GM19240 (cell line): ENCODE measurements at regions not wholly inside any gene's neighbourhood (a gene's known extent, or its start where the extent isn't known, plus 50 kb on each side); places are given as distances from the start of the nearest gene placed in this dataset.

Source experiments
- DNase-seq: peaks from one replicate; pipeline ENCODE4 v3.0.0; 2011; ENCODE audit warnings: low spot score; ENCODE audit not compliant: insufficient read length

- no peak for DNase-seq
These were observed 186.0 kb downstream of the KIF20B start for GRCh38 chr10:89887406-89887805.

DNA sequence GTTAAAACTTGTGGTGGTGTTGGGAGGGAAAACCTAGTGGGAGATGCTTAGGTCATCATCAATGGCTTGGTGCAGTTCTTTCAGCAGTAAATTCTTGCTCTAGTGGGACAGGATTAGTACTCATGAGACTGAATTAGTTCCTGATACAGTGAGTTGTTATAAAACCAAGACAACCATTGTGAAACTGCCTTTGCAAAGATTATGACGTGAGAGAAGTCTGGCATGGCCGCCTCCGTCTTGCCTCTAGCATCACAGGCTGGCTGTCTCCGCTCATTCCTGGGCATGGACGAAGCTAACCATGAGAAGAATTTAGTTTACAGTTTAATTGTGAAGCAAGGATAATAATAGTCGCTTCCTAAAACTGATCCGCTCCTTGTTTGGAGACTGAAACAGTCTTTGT, 186.4 kb downstream of the KIF20B start:
- DNase-seq, result no peak

GRCh38 chr10:89888321-89889070, 187.1 kb downstream of the KIF20B start:
- DNase-seq, result no peak

DNA sequence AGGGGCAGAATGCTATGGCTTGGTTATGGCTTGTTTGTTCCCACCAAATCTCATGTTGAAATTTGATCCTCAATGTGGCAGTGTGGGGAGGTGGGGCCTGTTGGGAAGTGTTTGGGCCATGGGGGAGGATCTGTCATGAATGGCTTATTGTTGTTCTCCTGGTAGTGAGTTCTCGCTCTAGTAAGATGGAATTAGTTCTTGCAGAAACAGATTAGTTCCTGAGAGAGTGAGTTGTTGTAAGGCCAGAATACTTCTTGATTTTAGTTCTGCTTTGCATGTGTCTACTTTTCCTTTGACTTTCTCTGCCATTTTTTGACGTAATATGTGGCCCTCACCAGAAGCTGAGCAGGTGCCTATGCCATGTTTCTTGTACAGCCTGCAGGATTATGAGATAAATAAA, 188.2 kb downstream of the KIF20B start:
- no peak for DNase-seq

DNA sequence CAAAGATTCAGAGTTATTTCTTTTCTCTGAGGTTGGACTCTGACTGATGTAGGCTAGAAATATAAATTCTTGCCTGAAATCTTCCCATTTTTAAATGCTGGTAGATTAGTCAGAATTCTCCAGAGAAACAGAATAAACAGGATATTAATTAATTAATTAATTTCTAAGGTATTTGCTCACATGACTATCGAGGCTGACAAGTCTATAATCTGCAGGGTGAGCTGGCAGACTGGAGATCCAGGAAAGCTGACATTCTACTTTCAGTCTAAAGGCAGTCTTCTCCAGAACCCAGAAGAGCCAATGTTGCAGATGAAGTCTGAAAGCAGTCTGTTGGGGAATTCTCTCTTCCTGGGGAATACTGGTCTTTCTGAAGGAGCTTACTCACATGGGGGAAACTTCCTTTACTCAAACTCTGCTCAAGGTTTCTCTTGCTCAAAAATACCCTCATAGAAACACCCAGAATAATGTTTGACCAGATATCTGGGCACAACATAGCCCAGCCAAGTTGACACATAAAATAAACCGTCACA, 189.7 kb downstream of the KIF20B start:
- DNase-seq, result no peak

DNA sequence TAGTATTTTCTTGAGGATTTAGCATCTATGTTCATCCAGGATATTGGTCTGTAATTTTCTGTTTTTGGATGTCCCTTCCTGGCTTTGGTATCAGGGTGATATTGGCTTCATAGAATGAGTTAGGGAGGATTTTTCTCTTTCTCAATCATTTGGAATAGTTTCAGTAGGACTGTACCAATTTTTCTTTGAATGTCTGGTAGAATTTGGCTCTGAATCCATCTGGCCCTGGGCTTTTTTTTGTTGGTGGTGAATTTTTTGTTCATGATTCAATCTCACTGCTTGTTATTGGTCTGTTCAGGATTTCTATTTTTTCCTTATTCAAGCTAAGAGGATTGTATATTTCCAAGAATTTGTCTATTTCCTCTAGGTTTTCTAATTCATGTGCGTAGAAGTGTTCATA, 192.7 kb downstream of the KIF20B start:
- DNase-seq, result no peak

DNA sequence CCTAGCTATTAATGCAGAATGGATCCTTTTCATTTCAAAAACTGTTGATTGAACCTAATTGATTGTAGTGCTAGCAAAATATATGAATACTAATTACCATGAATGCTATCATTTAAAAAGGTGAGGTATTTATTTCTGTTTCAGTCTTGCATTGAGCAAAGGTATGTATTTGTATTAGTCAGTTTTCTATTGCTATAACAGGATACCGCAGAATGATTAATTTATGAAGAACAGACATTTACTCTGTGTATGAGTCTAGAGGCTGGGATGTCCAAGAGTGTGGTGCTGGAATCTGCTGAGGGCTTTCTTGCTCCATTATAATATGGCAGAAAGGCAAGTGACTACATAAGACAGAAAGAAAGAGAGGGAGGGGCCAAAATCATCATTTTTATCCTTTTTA, 199.2 kb downstream of the KIF20B start:
- no peak for DNase-seq

DNA sequence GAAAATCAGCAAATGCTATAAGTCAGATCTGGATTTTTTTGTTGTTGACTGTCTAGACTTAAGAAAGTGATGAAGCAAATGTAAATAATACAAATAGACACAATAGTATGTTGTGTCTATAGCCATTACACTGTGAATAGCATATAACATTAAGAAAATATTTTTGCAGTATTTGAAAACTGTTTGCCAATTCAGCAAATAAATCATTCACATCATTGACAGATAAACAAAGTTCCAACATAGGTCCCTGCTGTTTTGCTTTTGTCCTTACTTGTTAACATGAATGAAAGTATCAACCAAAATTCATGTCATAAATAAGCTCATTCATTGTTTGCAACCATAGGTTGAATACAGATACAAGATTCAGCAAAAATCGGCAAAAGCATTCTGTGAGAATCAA, 200.5 kb downstream of the KIF20B start:
- no peak for DNase-seq

- DNase-seq, result no peak
These were observed 203.4 kb downstream of the KIF20B start for GRCh38 chr10:89904755-89905154.

- DNase-seq, result no peak
These were observed 208.4 kb downstream of the KIF20B start for GRCh38 chr10:89909752-89910151.

DNA sequence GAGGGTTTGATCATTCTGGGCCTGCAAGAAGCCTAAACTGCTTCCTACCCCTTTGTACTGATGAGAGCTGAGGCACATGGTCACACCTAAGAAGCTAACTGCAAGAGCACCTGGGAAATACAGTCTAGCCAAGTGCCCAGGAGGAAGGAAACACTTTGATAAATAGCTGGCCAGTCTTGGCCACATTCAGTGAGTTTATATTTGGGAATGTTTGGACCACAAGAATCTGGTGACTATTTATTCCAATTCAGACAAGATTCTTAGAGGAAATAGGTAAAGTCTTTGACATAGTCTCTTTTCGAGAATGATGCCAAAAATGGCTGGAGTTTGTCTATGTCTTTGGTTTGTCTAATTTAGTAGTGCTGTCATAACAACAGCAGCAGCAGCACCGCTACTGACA, 213.6 kb downstream of the KIF20B start:
- no peak for DNase-seq

DNA sequence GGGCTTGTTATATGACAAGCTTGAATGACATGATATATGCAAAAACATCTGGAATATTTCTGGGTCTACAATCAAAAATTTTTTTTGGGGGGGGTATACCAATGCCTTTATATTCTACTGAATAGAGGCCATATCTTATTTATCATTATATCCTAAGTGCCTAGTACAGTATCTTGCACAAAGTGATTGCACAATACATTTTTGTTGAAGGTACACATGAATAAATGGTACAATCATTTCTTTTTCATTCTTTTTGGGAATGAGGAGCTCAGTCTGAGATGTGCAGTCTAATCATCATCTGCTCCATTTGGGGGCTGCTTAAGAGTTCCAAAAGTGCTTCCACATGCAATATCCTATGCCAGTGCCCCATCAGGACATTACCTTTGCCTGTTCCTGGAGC, 214.6 kb downstream of the KIF20B start:
- DNase-seq, result no peak

GRCh38 chr10:89916468-89917215, 215.3 kb downstream of the KIF20B start:
- DNase-seq, result no peak

- DNase-seq, result no peak
These were observed 220.0 kb downstream of the KIF20B start for GRCh38 chr10:89921403-89921802.

DNA sequence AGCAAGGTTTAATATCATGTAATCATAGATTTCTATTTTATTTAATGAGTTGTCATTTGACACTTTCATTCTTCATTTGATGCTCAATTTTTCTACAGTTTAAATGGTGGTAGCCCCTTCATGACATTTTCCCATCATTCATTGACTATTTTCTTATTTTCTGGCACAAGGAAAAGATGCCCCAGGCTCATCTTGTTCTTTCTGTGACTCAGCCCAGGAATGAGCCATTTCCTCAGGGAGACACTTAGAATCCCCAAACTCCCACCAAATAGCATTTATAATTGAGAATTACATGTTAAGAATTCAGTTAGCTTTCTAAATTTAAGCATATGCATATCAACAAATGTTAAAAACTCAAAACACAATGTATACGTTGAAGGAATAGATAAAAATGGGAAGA, 222.3 kb downstream of the KIF20B start:
- DNase-seq, result no peak

DNA sequence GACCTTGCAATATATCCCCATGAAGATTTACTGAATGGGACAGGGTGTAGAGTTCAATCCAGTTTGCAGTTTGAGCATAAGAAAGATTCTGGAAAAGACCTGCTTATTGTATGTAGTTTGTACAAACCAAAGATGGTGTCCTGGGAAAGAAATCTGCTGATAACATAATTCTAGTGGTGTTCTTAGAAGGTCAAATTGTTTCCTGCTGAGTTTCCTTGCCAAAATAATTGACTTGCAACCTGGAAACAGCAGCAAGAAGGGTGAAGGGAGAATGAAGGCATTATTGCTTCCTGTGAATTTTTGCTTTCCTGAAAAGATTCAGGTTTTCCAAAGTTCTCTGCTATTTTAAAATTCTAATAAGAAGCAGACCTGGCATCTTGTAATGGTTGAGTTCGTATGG, 222.9 kb downstream of the KIF20B start:
- DNase-seq, result no peak

DNA sequence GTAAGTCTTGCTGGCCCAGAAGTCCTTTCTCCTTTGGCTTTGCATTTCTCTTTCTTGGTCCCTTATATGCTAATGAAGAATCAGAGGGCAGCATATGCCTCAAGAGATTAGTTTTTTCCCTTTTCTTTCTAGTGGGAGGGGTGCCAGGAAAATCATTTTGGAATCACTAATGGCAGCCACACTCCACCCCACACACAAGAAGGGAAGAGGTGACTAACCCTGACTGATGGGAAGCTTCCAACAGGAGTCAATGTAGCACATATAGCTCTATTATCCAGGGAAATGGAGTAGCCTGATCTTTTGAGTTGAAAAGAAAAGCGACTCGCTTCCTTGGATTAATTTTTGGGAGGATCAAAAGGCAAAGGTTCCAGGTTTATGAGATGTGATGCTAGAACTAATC, 225.3 kb downstream of the KIF20B start:
- no peak for DNase-seq

DNA sequence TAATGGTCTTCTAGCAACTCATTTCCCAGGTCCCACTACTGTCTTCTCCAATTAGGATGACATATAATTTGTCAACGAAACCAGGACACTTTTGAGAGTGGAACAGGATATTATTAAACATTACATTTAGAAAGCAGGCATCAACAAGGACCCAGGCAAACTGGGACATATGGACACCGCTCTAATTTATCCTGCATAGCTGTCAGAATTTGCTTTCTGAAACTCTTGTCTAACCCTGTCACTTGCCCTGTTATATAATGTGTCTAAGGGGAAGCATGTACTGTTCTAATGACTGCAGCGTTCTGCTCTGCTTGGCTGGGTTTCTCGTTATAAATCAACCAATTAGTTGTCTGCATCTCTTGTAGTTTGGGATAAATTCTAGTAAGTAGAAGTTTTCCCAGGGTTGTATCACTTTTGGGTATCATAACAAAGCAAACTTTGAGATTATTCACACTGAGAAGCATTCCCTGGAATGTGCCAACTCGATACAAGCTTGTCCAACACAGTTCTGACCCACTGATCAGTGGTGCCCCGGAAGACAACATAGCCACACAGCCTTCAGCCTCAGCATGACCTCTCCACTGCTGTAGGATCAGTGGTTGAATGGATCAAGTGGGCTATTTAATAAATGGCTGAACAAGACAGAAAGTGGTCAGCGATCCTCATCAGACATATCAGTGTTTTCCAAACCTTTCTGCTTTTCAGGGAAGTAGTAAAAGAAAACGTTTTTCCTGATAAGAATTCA, 228.1 kb downstream of the KIF20B start:
- no peak for DNase-seq

GRCh38 chr10:89937494-89937893, 236.1 kb downstream of the KIF20B start:
- no peak for DNase-seq

GRCh38 chr10:89940076-89940475, 238.7 kb downstream of the KIF20B start:
- no peak for DNase-seq

GRCh38 chr10:89942217-89942616, 240.8 kb downstream of the KIF20B start:
- DNase-seq, result no peak

DNA sequence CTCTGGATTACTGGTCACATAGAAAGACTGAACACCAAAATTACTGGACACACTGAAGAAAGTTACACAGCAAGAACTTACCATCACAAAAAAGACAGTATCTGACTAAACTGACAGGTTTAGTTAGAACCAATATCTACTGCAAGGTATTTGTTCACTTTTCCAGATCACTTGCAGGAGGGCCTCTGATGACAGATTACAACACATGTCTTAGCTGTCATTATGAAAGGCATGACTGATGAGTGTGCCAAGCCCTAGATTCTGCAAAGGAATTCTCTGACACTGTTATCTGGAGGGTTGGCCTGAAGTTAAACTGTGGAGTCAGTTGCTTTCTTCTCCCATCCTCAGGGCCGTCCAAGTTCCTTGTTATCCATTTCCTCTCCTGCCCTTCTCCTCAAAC, 242.7 kb downstream of the KIF20B start:
- DNase-seq, result no peak
